Left colon (tissue), 2 donors: ENCODE measurements at regions not wholly inside any gene's neighbourhood (a gene's known extent, or its start where the extent isn't known, plus 50 kb on each side); places are given as distances from the start of the nearest gene placed in this dataset.

Experiments
- ATAC-seq: fragments of 200-7000 bp; cut with Tn5 transposase; one replicate; pipeline ENCODE4 v1.9.1; 2020; ENCODE audit warnings: mild to moderate bottlenecking, moderate library complexity
- DNase-seq, 2 donors: peaks; one replicate each; pipeline ENCODE4 v3.0.0-alpha.2; 2020
- intact Hi-C, 2 donors: fragments of 100-400 bp; cut with DNase I in 1 of 2; cut with micrococcal nuclease in 1 of 2; formaldehyde crosslinking; loops; one replicate each; pipeline versions ENCODE4 v1.11.2 to v1.14.0; 2022; cut with DNase I, micrococcal nuclease
- donor health status: DM: no; HTN: no; CAD: no.
- donor health status: DM: yes; HTN: yes; CAD: no.

- intact Hi-C loops, result no loop called here
- DNase-seq, result no peak
- no peak for ATAC-seq
These were observed 183.8 kb downstream of the LRATD1 start for GRCh38 chr2:14816069-14817060.

- intact Hi-C loops, result no loop called here
- DNase-seq (no peak), ATAC-seq (no peak)
These were observed 185.3 kb downstream of the LRATD1 start for GRCh38 chr2:14817848-14818247.

GRCh38 chr2:14826518-14826917 is 194.0 kb downstream of the LRATD1 start:
- intact Hi-C loops, result no loop called here
- ATAC-seq (no peak), DNase-seq (no peak)

GRCh38 chr2:14827226-14828023 is 194.9 kb downstream of the LRATD1 start:
- intact Hi-C loops, result no loop called here
- ATAC-seq, result no peak

DNA sequence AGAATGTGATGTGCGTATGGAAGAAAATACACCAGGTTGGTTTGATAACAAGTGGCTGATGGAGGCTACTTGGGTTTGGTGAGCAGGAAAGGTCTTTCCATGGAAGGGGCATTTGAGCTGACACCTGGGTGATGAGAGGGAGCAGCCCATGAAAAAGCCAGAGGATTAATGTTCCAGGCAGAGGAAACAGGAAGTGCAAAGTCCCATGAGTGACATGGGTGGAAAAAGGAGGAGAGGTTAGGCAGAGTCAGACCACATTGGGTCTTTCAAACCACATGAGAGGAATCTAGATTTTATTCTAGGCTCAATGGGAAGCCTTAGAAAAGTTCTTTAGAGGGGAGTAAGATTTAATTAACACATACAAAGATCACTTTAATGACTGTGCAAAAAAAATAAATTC is 195.7 kb downstream of the LRATD1 start:
- no peak for ATAC-seq
- intact Hi-C loops, result no loop called here
- DNase-seq, result no peak

More at GRCh38 chr2:14827226-14828023, 194.9 kb downstream of the LRATD1 start:
- DNase-seq, result no peak

DNA sequence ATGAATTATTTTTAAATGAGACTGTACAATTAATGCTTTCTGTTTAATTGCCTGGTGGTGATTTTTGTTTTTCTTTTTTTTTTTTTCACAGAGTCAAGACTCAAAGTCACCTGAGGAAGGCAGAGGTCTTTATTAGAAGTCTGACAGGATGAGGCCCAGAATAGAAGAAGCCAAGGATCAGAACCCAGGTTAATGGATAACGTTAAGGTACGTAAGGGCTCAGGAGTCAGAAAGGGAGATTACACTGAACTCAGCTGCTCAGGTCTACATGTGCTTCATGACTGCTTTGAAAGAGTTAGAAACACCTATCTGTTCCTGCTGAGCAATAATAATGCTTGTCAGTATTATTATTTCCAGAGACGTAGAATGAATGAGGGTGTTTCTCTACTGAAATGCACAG is 196.5 kb downstream of the LRATD1 start:
- intact Hi-C loops, result no loop called here
- DNase-seq (no peak), ATAC-seq (no peak)

GRCh38 chr2:14831458-14831857 is 198.9 kb downstream of the LRATD1 start:
- DNase-seq (no peak), ATAC-seq (no peak)
- intact Hi-C loops, result no loop called here

- intact Hi-C loops, result no loop called here
- DNase-seq, result no peak
- ATAC-seq, result no peak
These were observed 211.1 kb downstream of the LRATD1 start for GRCh38 chr2:14843507-14844204.

GRCh38 chr2:14855751-14856150 is 223.2 kb downstream of the LRATD1 start:
- intact Hi-C loops, result no loop called here
- ATAC-seq, result no peak
- DNase-seq, result no peak

DNA sequence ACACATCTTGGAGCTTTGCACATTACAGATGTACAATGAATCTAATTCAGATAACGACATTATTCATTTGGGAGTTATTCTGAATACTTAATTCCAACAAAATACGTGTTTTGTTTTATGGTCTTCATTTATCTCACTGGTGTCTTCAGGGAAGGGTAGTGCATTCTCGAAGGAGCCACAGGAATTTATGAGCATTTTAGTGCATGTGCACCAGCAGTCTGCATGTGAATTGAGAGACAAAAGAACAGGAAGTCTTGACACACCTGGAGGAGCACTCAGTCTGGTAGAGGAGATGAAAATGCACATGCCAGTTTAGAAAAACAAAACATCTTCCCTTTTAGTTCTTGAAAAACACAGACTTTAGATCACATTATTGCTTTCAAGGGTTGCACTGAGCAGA is 228.7 kb downstream of the LRATD1 start:
- intact Hi-C loops, result no loop called here
- DNase-seq (no peak), ATAC-seq (no peak)

- DNase-seq (no peak), ATAC-seq (peak; percentile 76)
- intact Hi-C loops, result no loop called here
These were observed 234.3 kb downstream of the LRATD1 start for GRCh38 chr2:14866736-14867352.

GRCh38 chr2:14867853-14868252 is 235.3 kb downstream of the LRATD1 start:
- intact Hi-C loops, result no loop called here
- ATAC-seq (no peak), DNase-seq (no peak)

GRCh38 chr2:14872779-14873325 is 240.3 kb downstream of the LRATD1 start:
- intact Hi-C loops, result no loop called here
- DNase-seq, result no peak
- no peak for ATAC-seq

- DNase-seq (no peak), ATAC-seq (no peak)
- intact Hi-C loops, result no loop called here
These were observed 249.3 kb downstream of the LRATD1 start for GRCh38 chr2:14881651-14882327.

DNA sequence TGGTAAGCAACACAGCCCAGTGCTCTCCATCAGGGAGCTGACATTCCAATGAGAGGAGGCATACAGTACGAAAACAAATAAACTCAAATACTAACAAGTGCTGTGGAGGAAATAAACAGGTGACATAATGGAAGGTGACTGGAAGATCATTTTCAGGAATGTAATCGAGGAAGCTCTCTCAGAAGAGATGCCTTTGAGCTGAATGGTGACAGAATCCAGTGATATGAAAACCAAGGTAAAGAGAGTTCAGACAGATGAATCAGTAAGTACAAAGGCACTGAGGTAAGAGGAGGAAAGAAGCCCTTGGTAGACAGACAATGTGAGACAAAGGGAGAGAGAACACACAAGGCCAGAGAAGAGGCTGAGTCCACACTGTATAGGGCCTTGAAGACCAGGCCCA is 252.1 kb downstream of the LRATD1 start:
- ATAC-seq (no peak), DNase-seq (no peak)
- intact Hi-C loops, result no loop called here

GRCh38 chr2:14891546-14891945 is 259.0 kb downstream of the LRATD1 start:
- no peak for DNase-seq
- intact Hi-C loops, result no loop called here
- ATAC-seq, result no peak

DNA sequence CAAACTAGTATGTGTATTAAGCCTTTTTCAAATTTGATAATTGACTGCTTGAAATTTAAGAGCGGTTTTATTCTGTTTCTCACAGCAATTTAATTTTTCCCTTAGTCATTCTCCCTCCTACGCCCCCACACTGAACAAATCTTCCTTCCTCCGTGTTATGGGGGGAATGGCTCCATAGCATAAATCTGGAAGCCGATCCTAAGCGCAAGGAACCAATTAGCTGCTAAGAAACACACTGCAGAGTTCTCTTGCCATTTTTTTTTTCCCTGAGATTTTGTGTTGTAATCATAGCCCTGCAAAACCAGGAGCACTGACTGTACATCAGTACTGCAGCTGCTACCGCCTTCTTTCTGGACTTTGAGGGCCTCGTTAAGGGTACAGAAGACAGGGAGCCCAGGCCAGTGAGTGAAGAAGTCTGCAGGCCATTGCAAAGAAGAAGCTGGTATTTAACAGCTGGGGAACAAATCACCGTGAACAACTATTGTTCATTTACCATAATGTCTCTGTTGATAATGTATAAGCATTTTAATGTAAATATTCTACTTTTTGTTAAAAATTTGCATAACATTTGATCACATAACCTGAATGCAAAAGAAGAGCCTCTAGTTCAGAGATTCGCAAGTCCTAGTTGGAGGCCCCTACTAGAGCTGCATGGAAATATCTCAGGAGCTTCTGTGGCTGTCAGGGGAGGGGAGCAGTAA is 264.0 kb downstream of the LRATD1 start:
- ATAC-seq, result no peak

More for the DNA sequence above, 264.0 kb downstream of the LRATD1 start:
- no peak for DNase-seq
- intact Hi-C loops, result no loop called here
